ENCODE measurements at regions not wholly inside any gene's neighbourhood (a gene's known extent, or its start where the extent isn't known, plus 50 kb on each side); places are given as distances from the start of the nearest gene placed in this dataset.
"Not testable (repeated sequence)": the region's sequence is repeated elsewhere in the genome, so short reads cannot be mapped to it uniquely, and the experiment has no call there.

DNA sequence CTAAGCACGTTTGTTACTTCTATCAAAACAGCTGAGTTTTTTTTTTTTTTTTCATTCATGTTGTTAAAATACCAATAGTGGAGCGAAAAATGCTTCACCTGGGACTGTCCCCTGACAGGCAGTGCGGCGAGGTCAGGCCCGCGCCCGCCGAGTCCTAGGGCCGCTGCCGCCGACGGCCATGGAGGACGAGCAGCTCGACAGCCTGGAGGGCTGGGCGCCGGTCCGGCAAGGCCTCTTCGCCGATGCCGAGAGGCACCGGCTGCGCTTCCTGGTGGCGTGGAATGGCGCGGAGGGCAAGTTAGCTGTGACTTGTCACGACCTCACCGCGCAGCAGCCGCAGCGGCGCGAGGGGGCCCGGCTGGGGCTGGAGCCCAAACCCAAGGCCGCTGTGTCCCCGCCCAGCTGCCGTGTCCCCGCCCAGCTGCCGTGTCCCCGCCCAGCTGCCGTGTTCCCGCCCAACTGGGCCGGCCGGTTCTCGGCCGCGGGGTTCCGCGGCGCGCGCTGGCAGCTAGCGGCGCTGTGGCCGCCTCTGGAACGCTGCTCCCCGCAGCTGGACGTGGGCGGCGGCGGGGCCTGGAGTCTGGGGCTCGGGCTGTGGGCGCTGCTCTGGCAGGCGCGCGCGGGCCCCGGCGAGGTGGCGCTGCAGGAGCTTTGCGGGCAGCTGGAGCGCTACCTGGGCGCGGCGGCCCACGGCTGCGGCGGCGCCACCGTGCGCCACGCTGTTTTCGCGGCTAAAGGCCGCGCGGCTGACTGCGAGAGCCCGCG lies 56.7 kb upstream of the GOLGA8R start:
- TF ChIP-seq, protein P1, sequence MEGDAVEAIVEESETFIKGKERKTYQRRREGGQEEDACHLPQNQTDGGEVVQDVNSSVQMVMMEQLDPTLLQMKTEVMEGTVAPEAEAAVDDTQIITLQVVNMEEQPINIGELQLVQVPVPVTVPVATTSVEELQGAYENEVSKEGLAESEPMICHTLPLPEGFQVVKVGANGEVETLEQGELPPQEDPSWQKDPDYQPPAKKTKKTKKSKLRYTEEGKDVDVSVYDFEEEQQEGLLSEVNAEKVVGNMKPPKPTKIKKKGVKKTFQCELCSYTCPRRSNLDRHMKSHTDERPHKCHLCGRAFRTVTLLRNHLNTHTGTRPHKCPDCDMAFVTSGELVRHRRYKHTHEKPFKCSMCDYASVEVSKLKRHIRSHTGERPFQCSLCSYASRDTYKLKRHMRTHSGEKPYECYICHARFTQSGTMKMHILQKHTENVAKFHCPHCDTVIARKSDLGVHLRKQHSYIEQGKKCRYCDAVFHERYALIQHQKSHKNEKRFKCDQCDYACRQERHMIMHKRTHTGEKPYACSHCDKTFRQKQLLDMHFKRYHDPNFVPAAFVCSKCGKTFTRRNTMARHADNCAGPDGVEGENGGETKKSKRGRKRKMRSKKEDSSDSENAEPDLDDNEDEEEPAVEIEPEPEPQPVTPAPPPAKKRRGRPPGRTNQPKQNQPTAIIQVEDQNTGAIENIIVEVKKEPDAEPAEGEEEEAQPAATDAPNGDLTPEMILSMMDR (IDR thresholded peaks at IDR 0.05), result not testable (repeated sequence)
- TF ChIP-seq POLR2A (IDR thresholded peaks at IDR 0.05), result not testable (repeated sequence)

Measured in esophagus squamous epithelium (tissue), 4 donors.